HepG2 (cell line): ENCODE measurements at regions not wholly inside any gene's neighbourhood (a gene's known extent, or its start where the extent isn't known, plus 50 kb on each side); places are given as distances from the start of the nearest gene placed in this dataset.

Experiments used
- ATAC-seq: fragments of 200-7000 bp; cut with Tn5 transposase; 3 replicates; pipeline ENCODE4 v1.9.1; 2020; ENCODE audit warnings: mild to moderate bottlenecking, moderate library complexity
- BruUV-seq: library from RNA; stranded (reverse); fragments of 400-500 nt; replicated peaks from 2 replicates; lab custom pipeline; 2021; lab: Mats Ljungman, UMichigan
- CTCF ChIA-PET: fragments of 300-600 bp; formaldehyde crosslinking; extraction: SDS; loops from one replicate; lab custom pipeline; 2021; ENCODE audit warnings: low total read pairs, inconsistent platforms, low intra/inter-chr PET ratio; lab: Yijun Ruan, JAX
- POLR2A ChIA-PET: fragments of 350-600 bp; sonication (Branson Sonifier 250); formaldehyde crosslinking; loops from one replicate; lab custom pipeline; 2020; ENCODE audit warnings: antibody characterized with exemption, inconsistent platforms; lab: Yijun Ruan, JAX
- DNase-seq: peaks from one replicate; pipeline ENCODE4 v3.0.0-alpha.2; 2015; ENCODE audit warnings: low spot score
- FAIRE-seq: peaks from 3 replicates; lab custom pipeline; 2011; peaks lifted over from hg19 to GRCh38; lab: Jason Lieb, UNC
- H2AFZ ChIP-seq: one replicate; pipeline ENCODE4 v1.6.1; 2011; ENCODE audit warnings: low read length, inconsistent platforms
- H3K27ac ChIP-seq: fragments of 300-600 bp; 3 replicates; pipeline ENCODE4 v1.8.0; 2011; ENCODE audit warnings: mixed run types, mild to moderate bottlenecking, mixed read lengths, low read length, inconsistent platforms; ENCODE audit not compliant: insufficient read depth; ENCODE audit errors: extremely low read length
- H3K27me3 ChIP-seq, 2 experiments: fragments of 200-600 bp in 1 of 2; 2 replicates in 1 of 2; 3 replicates in 1 of 2; pipeline versions ENCODE4 v1.6.0 to v1.8.0; 2011; ENCODE audit warnings: low read length in 2 of 2, mild to moderate bottlenecking in 2 of 2, moderate library complexity in 2 of 2, inconsistent platforms in 1 of 2; ENCODE audit not compliant: insufficient read depth in 2 of 2, control insufficient read depth in 1 of 2
- H3K36me3 ChIP-seq, 2 experiments: fragments of 200-600 bp in 1 of 2; replicated peaks in 1 of 2; 2 replicates in 1 of 2; 3 replicates in 1 of 2; pipeline versions ENCODE4 v1.5.1 to v1.8.0; 2011; ENCODE audit warnings: low read length in 2 of 2, inconsistent platforms in 1 of 2; ENCODE audit not compliant: insufficient read depth in 2 of 2, control insufficient read depth in 1 of 2
- H3K4me1 ChIP-seq: 2 replicates; pipeline ENCODE4 v1.5.1; 2012; ENCODE audit warnings: low read length, inconsistent platforms; ENCODE audit not compliant: insufficient read depth
- H3K4me2 ChIP-seq: 2 replicates; pipeline ENCODE4 v1.6.0; 2011; ENCODE audit warnings: low read depth, low read length, inconsistent platforms
- H3K4me3 ChIP-seq, 3 experiments: fragments of 200-600 bp in 1 of 3; sonication (generic), shearing (Covaris generic) in 1 of 3; replicated peaks in 1 of 3; 2 replicates each; pipeline ENCODE4 v1.5.1; 2011 to 2016; ENCODE audit warnings: low read length in 3 of 3, inconsistent platforms in 2 of 3, low read depth in 2 of 3, mild to moderate bottlenecking in 2 of 3, control low read depth in 1 of 3, mixed read lengths in 1 of 3; ENCODE audit not compliant: insufficient read depth in 1 of 3
- H3K79me2 ChIP-seq: one replicate; pipeline ENCODE4 v1.6.1; 2011; ENCODE audit warnings: low read length, inconsistent platforms; ENCODE audit not compliant: insufficient read depth
- H3K9ac ChIP-seq: 2 replicates; pipeline ENCODE4 v1.6.0; 2011; ENCODE audit warnings: mild to moderate bottlenecking, low read depth, low read length, inconsistent platforms; ENCODE audit not compliant: insufficient read depth
- H3K9me3 ChIP-seq: 2 replicates; pipeline ENCODE4 v1.5.1; 2012; ENCODE audit warnings: mild to moderate bottlenecking, low read length
- H4K20me1 ChIP-seq: 2 replicates; pipeline ENCODE4 v1.6.0; 2011; ENCODE audit warnings: inconsistent platforms, mild to moderate bottlenecking, low read length, moderate library complexity; ENCODE audit not compliant: insufficient read depth
- ETV5 ChIP-seq: IDR thresholded peaks from 2 replicates; pipeline ENCODE4 v1.6.1; 2018; ENCODE audit warnings: missing biosample characterization, missing genetic modification reagents, inconsistent platforms, borderline replicate concordance
- HOXA7 ChIP-seq: sonication (generic); formaldehyde crosslinking; IDR thresholded peaks from 2 replicates; pipeline ENCODE4 v1.8.1; 2022; ENCODE audit warnings: mild to moderate bottlenecking, missing genetic modification reagents, moderate library complexity
- SNAI1 ChIP-seq: sonication (generic); formaldehyde crosslinking; IDR thresholded peaks from 2 replicates; pipeline ENCODE4 v1.5.0; 2020; ENCODE audit warnings: mild to moderate bottlenecking, missing genetic modification reagents, borderline replicate concordance
- ZBTB33 ChIP-seq: sonication (generic); formaldehyde crosslinking; IDR thresholded peaks from 2 replicates; pipeline ENCODE4 v1.4.0; 2020; ENCODE audit warnings: missing genetic modification reagents
- ZFP1 ChIP-seq: IDR thresholded peaks from 2 replicates; pipeline ENCODE4 v1.6.1; 2016
- ZNF207 ChIP-seq: fragments of 450-650 bp; IDR thresholded peaks from 2 replicates; pipeline ENCODE4 v1.6.1; 2016; ENCODE audit warnings: antibody characterized with exemption, borderline replicate concordance
- ZNF256 ChIP-seq: sonication (generic); formaldehyde crosslinking; conservative IDR thresholded peaks from 2 replicates; pipeline ENCODE4 v1.4.0; 2020; ENCODE audit warnings: missing genetic modification reagents
- ZNF331 ChIP-seq: sonication (generic); formaldehyde crosslinking; IDR thresholded peaks from 2 replicates; pipeline ENCODE4 v1.4.0; 2020; ENCODE audit warnings: missing genetic modification reagents
- ZNF501 ChIP-seq: sonication (generic); formaldehyde crosslinking; IDR thresholded peaks from 2 replicates; pipeline ENCODE4 v1.5.1; 2020; ENCODE audit warnings: mild to moderate bottlenecking, moderate library complexity, missing genetic modification reagents
- ZNF768 ChIP-seq: sonication (generic); formaldehyde crosslinking; IDR thresholded peaks from 2 replicates; pipeline ENCODE4 v1.4.0; 2020; ENCODE audit warnings: missing genetic modification reagents
- ZNF784 ChIP-seq: sonication (generic); formaldehyde crosslinking; IDR thresholded peaks from 2 replicates; pipeline ENCODE4 v1.5.1; 2020; ENCODE audit warnings: missing genetic modification reagents, mild to moderate bottlenecking, borderline replicate concordance
- WGBS: methylation state at CpG from one replicate; pipeline ENCODE4 v1.1.6; 2017; ENCODE audit warnings: low lambda C conversion rate; 5-methylcytosine and 5-hydroxymethylcytosine counted together
- in situ Hi-C: cut with HindIII; loops from 2 replicates; pipeline ENCODE4 v1.10.0; 2017; ENCODE audit warnings: low pct_unique_long_range_greater_than_20kb; ENCODE audit not compliant: extremely low pct_ligation_motif_present
- intact Hi-C: fragments of 100-400 bp; cut with micrococcal nuclease; formaldehyde crosslinking; loops from one replicate; pipeline ENCODE4 v1.10.0; 2022; ENCODE audit not compliant: unreplicated experiment

DNA sequence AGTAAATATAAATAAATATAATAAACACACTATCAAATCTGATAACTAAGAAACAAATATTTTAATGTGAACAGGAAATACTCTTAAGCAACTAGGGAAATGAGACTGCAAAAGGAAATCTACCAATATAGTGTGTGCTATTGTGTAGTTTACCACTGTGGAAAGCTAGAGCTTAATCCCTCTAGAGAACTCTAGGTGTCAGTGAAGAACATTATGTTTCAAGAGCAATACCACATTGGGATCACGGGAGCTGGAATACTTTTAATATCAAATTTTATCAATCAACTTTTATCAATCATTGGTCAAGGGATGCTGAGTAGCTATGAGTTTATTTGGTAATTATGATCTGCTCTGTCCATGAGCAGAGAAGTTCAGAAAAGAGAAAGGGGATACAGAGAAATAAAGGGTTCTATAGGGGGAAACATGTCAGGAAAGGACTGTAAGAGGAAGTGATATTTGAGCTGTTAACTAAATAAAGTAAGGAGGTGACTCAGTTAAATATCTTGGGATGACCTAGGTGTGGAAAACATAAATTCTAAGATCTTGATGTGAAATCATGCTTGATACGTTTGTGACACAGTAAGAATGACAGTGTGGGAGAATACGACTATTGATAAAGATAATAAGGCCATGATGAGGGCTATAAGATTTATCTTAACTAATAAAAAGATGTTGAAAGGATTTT, 762.2 kb upstream of the ALCAM start:
- H3K4me1 ChIP-seq: peaks cover 10% of the 10 kb centered on the region
- no peak for DNase-seq
- intact Hi-C loops: no loop called here
- H3K27ac ChIP-seq: no peak overlapping the region
- H4K20me1 ChIP-seq: no peaks in the 10 kb centered on the region
- H3K4me2 ChIP-seq: no peak overlapping the region
- BruUV-seq: no TSS peak
- no peaks in the 10 kb centered on the region for H3K36me3 ChIP-seq
- no peak overlapping the region for H3K9ac ChIP-seq
- TF ChIP-seq ZBTB33 (CRISPR knock-in tag): no peak
- no peak for TF ChIP-seq ZNF256 (CRISPR knock-in tag)
- TF ChIP-seq ZNF331 (CRISPR knock-in tag): no peak
- no peak for TF ChIP-seq ZFP1
- no peak for TF ChIP-seq HOXA7 (CRISPR knock-in tag)
- TF ChIP-seq ZNF501 (CRISPR knock-in tag): no peak
- TF ChIP-seq ZNF207: no peak
- no peak for TF ChIP-seq ETV5 (CRISPR knock-in tag)
- no peak for TF ChIP-seq SNAI1 (CRISPR knock-in tag)
- no peak for TF ChIP-seq ZNF784 (CRISPR knock-in tag)
- TF ChIP-seq ZNF768 (CRISPR knock-in tag): no peak
- TF ChIP-seq, all 625 proteins: peak for 0
- Histone ChIP-seq H2AFZ (no peak overlapping the region), H3K27me3 (no peaks in the 10 kb centered on the region), H3K9me3 (no peaks in the 10 kb centered on the region), H3K4me3 (no peak overlapping the region), H3K79me2 (no peaks in the 10 kb centered on the region)
- WGBS: 40% methylated on average over 3 of the region's 3 CpGs
- in situ Hi-C loops: loop anchor here (25.0 kb wide), 2 partner anchors 758 to 908 kb away; partner anchors contain the start of gene ALCAM
- ChIA-PET POLR2A (no interaction called here), CTCF (no interaction called here)
- no peak for FAIRE-seq
- ATAC-seq: 0 out of 3 replicates have a peak, but pooled peaks have one; percentile 41
